PC-3 (cell line): ENCODE measurements at regions not wholly inside any gene's neighbourhood (a gene's known extent, or its start where the extent isn't known, plus 50 kb on each side); places are given as distances from the start of the nearest gene placed in this dataset.

Source experiments
- CTCF ChIP-seq: fragments of 300-600 bp; sonication (generic); conservative IDR thresholded peaks from 2 replicates; pipeline ENCODE4 v1.5.1; 2017; ENCODE audit warnings: antibody characterized with exemption, low read depth, mild to moderate bottlenecking, low read length
- EZH2 ChIP-seq: fragments of 300-600 bp; sonication (generic); IDR thresholded peaks from one replicate; pipeline ENCODE4 v1.6.1; 2017; ENCODE audit warnings: antibody characterized with exemption, mild to moderate bottlenecking, low read length; ENCODE audit not compliant: unreplicated experiment
- EZH2phosphoT487 ChIP-seq: fragments of 300-600 bp; sonication (generic); IDR thresholded peaks from 2 replicates; pipeline ENCODE4 v1.6.1; 2018; ENCODE audit warnings: mild to moderate bottlenecking, antibody characterized with exemption, low read length, borderline replicate concordance

- TF ChIP-seq CTCF (no peak), EZH2 (no peak), EZH2phosphoT487 (no peak)
These were observed 477.3 kb upstream of the FLRT2 start for GRCh38 chr14:85052646-85053045.
